EH (cell line): ENCODE measurements at regions not wholly inside any gene's neighbourhood (a gene's known extent, or its start where the extent isn't known, plus 50 kb on each side); places are given as distances from the start of the nearest gene placed in this dataset.
A peak's percentile ranks its signal among the peaks of the same experiment; 100 is the strongest.
"Not testable (repeated sequence)": the region's sequence is repeated elsewhere in the genome, so short reads cannot be mapped to it uniquely, and the experiment has no call there.

Source experiments
- DNase-seq: peaks from one replicate; pipeline ENCODE4 v3.0.0-alpha.2; 2015; ENCODE audit warnings: low read depth

DNA sequence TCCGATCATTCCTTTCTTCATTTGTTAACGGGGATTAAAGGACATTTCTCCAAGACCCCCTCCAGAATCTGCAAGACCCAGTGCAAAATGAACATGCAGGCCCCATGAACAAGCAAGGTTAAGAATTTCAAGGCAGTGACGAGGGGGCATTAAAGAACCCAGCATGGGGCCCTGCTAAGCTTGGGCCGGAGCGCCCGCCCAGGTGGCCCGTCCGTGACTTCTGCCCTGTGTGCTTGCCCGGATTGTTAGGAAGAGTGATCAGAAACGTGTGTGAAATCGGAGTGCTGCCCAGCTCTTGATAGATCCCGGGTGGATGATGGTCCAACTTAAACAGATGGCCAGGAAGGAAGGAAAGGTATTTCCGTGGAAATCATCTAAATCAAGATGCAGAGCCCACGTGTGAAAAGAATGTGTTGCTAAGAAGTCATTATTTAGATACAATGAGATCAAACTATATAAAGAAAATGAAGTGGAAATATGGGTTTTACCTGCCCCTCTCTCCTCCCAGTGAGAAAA is 213.6 kb downstream of the KLF6 start:
- DNase-seq, result no peak

DNA sequence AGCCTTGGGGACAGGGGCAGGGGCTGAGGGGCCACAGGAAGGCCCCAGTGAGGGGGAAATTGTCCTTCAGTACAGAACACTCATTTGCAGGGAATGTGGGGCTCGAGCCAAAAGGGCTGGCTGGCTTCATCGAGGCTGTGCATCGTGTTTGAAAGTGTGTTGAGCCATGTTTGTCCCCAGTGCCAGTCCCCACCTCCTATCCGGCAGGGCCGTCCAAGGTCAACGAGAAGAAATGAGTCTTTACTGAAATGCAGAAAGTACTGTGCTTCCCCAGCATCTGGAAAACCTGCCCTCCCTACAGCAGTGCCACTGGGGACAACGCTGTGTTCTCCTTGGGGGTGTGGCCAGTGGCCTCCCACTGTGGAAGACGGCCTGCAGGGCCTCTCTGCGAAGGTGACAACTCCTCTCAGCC is 214.1 kb downstream of the KLF6 start:
- peak; percentile 34 for DNase-seq

DNA sequence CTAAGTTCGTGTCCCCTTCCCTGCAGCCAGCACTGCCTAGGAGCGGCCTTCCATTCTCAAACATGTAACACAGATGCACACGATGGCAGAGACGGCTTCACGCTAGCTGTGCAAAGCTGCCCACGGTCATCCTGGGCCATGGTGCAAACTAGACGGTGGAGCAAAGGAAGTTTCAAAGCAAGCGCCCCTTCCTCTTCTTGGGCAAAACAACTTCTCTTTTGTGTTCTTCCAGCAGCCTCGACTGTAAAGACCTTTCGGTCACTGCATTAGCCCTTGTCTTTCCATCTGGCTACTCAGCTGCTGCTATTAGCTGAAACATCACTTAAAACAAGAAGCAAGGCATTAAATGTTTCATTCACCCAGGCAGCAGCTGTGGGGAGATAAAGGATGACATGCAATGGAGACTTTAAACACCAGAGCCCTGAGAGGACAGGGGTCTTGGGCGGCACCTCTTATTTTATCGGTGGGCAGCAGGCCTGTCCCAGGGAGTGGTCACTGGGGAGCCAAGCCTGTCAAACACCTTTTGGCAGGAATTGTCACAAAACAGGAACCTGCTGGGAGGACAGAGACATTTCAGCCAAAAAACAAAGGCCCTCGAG is 214.8 kb downstream of the KLF6 start:
- DNase-seq, result no peak

DNA sequence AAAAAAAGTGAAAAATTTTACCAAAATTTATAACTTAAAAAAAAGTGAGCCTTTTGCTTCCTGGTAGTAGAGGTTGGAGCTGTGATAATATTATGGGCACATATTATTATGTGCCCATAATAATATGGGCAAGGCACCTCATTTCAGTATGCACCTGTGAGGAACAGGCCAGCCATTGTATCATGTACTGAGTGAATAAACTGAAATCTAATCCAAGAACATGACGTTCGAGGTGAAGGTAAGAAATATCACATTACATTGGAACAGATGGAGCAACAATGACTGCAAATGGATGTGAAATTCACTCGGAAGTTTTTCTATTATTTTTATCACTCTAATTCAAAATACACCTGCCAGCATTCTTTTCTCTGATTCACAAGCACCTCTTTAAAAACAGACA is 216.0 kb downstream of the KLF6 start:
- no peak for DNase-seq

DNA sequence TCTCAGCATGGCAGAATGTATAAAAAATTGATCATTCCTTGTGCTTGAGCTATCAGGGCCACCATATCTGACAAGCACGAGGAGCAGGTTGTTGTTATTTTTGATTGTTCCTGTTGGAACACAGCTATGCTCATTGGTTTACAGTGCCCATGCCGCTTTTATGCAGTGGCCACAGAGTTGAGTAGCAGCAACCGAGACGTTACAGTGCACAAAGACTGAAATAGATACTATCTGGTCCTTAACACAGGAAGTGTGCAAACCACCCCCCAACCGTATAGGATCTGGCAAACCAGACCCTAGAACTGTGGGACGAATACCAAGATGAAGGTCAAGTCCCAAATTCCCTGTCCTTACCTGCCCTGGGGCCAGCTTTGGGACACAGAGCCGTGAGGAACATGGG is 216.6 kb downstream of the KLF6 start:
- no peak for DNase-seq

DNA sequence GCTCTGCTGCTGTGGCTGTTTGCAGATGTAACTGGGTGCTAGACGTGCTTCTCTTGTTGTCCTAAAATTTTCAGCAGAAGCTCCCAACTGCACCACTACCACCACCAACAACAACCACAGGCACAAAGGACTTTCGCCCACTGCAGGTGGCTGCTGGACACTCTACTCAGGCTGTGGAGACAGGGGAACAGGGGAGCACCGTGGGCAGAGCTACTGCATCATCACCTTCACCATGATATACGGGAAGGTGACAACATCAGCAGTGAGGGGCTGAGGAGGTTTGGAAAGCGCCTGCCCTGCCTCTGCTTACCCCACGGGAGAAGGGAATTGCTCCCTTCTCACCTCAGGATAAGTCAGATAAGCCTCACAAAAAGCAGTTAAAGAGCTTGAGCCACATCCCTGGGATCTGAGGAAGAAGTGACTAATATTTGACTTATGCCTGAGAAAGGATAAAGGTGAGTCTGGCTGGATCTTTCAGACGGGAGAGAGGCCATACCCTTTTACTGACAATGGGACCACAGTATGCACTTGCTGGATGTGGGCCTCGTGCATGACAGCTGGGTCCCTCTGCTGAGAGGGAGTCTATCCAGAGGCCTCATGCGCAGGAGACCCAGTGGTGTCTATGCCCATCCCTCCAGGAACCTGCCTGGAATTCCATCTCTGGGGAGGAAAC is 217.6 kb downstream of the KLF6 start:
- no peak for DNase-seq

DNA sequence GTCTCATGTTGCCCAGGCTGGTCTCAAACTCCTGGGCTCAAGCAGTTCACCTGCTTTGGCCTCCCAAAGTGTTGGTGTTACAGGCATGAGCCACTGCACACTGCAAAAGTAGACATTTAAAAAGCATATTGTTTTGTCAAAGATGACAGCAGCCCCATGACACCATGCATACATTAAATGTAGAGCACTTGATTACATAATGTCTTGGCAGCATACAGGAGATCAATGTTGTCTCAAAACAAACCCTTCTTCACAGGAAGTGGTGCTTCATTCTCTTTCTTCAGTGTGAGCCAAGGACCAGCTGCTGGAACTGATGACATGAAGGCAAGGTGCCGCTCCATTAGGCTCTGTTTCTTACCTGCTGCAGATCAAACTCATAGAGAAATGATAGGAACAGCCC is 218.4 kb downstream of the KLF6 start:
- no peak for DNase-seq

DNA sequence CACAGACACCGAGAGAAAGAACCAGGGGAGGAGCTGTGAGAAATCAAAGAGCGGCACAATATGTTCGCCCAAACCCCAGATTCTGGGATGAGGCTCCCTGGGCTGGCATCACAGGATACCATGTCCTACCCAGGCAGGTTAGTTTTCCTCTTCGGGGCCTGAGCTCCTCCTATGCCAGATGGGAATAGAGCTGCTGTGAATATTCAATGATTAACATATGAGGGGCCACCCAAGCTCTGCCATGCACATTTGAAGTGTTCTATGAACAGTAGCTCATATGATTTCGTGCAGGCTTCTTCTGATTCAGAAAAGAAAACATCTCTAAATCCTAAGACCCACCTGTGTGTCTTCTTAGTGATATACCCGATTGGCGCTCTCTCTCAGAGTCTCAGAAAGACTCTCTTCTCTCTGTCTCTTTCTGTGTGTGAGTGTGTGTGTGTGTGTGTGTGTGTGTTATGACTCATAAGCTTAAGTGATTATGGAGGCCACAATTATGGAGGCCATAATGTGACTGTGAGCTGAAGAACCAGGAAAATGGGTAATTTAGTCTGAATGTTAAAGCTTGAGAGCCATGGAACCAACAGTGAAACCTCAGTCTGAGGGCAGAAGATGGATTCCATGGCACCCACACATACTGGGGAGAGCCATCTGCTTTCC is 220.5 kb downstream of the KLF6 start:
- DNase-seq, result no peak

DNA sequence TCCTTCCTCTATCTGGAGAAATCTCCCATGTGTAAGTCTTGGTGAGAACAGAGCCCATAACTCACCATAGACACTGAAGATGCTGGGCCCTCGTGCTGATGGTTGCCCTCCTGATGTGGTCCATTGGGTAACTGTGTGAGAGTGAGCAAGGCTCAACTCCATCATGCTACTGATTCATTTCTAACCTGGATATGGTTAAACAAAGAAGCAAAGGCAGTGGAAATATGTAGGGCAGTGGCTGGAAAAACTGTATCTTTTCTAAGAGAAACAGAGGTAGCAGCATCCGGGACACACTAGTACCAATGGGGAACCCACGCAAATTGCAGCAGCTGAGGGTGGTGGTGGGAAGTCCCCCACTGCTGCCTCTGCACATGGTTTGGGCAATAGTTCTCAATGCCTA is 221.7 kb downstream of the KLF6 start:
- no peak for DNase-seq

DNA sequence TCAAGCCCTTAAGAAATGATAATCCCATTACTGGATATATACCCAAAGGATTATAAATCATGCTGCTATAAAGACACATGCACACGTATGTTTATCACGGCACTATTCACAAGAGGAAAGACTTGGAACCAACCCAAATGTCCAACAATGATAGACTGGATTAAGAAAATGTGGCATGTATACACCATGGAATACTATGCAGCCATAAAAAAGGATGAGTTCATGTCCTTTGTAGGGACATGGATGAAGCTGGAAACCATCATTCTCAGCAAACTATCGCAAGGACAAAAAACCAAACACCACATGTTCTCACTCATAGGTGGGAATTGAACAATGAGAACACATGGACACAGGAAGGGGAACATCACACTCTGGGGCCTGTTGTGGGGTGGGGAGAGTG is 224.4 kb downstream of the KLF6 start:
- not testable (repeated sequence) for DNase-seq

DNA sequence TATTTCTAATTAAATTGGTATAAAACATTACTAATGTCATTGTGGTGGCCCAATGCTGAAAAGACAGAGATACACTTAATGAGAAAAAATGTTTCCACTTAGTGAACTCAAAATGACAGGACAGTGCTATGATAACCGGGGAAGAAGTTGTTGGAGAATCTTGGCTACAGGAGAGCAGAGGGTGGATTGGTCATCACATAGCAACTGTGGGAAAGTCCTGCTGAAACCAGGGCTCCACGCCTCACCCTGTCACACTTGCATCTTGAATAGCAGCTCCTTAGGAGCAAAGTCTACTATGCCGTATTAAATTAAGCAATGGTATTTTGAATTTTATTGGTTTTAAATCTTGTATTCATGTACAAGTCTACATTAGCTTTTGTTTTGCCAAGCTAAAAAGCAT is 225.5 kb downstream of the KLF6 start:
- peak; percentile 32 for DNase-seq

DNA sequence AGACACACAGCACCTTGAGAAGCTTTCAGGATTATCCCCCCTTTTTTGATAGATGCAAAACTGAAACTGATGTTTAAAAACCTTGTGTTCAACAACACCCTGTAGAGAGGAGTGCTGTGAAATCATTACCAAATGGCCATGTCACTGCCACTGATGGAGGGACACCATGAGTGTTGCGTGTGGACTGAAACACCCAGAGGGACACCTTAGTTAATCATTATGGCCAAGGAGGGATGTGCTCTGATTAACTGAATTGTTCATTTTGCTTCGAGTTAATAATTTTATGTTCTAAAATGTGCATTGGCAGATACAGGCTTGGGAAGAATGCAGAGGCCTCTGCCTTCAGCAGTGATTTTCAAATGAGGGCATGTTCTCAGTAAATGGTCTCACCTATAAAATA is 226.0 kb downstream of the KLF6 start:
- no peak for DNase-seq

DNA sequence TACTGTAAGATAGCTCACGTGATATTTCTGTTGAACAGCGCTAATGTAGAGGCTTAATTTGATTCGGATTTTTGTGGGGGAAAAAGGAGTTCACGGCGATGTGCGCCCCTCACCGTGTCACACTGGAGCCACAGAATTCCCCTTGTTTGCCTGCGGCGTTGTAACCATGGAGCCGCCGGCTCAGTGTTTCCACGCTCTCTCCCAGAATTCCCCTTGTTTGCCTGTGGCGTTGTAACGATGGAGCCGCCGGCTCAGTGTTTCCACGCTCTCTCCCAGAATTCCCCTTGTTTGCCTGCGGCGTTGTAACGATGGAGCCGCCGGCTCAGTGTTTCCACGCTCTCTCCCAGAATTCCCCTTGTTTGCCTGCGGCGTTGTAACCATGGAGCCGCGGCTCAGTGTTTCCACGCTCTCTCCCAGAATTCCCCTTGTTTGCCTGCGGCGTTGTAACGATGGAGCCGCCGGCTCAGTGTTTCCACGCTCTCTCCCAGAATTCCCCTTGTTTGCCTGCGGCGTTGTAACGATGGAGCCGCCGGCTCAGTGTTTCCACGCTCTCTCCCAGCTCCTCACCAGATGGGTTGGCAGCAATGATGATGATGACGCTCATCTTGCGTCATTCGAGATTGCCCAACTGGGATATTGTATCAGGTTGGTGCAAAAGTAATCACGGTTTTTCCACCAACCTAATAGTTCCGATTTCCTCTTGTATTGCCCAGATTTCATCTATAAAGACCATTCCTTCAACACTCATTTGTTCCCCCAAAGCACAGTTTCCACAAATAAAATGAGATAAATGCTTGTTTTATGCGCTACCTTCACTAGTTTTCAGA is 228.6 kb downstream of the KLF6 start:
- DNase-seq, result peak; percentile 56

DNA sequence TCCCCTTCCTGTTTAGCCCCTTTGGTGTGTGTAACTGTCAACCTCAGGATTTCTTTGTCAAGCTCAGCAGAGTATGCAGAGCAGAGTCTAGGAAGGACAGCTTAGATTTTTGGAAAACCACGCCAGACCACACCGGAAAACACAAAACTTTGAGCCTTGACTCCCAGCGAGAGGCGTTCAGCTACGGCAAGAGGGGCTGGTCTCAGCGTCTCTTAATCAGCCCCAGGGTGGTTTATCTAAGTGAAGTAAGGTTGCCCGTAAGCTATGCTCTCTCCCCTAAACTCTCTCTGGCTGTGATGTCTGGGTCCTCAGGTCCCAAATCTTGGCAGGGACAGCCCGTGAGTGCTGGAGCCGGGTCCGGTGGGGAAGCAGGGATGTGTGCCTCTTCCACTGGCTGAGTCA is 230.9 kb downstream of the KLF6 start:
- no peak for DNase-seq

DNA sequence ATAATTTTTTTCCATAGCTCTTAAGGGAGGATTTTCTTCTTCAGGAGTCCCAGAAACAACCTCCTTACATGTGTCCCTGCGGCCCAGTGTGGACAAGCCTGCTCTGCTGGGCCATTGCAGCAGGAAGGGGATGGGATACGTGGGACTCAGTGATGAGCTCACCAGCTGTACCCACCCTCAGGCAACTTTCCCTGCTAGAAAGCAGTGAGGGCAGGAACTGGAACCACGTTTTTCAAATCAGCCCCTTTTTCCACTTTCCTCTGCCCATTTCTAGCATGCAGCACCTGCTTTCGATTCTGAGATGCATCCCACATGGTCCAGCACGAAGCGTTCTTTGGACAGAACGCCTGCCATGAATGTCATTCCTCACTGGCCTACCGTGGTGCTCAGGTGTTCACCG is 232.7 kb downstream of the KLF6 start:
- no peak for DNase-seq

DNA sequence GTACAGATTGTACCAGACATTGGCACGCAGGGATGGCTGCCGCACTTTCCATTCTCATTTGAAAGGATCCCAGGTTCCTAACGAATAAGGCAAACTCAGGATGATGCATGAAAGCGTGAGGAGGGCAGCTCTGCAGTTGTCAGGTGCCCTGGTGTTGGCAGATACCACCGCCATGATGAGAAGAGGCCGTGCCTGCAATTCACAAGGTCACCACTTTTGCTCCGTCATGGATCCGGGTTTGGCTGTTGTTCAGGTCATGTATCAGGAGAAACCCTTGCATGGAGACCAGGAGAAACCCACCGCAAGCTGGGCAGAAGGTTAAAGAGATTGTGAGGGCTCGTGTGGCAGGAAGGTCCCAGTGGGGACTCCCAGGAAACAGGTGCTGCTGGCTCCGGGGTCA is 233.2 kb downstream of the KLF6 start:
- DNase-seq, result no peak

DNA sequence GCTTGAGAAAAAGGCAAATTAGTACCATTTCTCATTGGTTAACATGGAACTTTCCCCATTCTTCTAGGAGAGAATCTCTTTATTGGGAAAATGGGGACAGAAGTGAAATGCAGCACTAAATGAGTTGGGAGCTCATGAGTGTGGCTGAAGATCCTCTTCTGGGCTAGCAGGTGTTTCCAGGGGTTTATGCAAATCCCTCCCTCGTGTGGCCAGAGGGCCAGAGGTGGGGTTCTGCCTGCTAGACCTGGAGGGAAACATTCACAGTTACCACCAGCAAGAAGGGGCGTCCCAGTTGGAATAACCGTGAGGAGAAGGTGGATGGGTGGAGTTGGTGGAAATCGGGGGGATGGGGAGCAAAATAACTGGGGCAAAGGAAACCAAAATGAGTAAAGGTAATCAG is 235.9 kb downstream of the KLF6 start:
- DNase-seq, result no peak

DNA sequence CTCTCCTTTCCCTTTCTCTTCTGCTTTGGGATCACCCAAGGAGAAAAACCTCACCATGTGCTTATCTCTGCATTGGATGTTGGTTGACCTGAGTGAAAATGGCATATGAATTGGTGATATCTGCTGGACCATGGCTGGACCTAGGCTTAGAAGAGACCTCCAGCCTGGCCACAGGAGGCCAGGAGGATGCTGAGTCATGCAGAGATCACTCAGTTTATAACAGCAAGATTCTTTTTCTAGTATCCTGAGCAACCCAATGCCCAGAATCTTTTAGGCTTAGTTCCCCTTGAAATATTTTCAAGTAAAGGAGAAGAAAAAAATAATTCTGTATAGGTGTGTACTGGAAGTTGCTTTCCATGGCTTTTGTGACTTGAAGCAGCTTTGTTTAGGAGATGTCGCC is 236.3 kb downstream of the KLF6 start:
- peak; percentile 67 for DNase-seq

DNA sequence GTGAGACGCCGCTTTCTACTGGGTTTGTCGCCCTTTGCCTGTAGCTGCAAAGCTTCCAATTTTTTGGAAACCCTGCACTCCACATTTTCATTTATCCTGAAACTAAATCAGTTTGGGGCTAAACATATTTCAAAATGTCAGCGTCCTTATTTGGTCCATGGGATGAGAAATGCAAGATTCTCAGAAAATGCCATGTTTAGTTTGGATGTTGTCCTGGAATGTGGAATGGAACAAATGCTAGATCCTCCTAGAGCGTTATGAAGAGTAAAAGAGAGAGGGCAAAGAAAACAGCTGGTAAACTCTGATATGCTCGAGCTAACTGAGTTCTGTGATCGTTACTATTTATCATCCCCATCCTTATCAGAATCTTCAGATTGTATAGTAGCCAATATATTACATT is 236.9 kb downstream of the KLF6 start:
- peak; percentile 81 for DNase-seq

DNA sequence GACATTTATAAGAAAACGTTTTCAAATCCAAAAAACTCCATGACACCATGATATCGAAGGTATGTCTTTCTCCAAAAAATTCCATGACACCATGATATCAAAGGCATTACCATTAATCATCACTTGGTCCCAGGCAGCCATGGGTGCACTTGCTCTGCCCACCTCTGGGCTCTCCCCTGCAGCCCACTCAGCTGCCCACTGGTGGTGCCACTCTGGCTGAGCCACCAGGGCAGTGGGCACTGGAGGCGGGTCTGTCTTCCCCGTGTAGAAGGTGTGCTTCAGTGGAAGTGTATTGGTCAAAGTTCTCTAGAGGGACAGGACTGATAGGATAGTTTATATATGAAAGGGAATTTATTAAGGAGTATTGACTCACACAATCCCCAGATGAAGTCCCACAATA is 240.4 kb downstream of the KLF6 start:
- no peak for DNase-seq

DNA sequence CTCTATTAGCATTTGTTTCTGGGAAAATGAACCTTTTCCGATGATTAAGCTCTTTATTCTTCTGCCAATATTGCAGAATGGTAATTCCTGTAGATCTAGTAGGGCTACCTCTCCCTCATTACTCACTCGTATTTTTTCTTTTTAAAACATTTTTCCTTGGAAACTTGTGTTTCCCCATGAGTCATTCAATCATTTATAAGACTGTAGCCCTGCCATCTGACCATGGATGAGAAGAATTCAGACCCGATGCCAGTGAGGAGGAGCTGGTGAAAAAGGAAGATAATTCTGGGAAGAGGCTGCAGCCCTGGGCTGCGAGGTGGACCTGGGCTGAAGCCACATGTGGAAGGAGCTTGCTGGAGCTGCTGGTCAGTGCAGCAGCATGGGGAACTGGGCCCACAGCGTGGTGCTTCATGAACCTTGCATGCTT is 242.8 kb downstream of the KLF6 start:
- DNase-seq, result peak; percentile 93

DNA sequence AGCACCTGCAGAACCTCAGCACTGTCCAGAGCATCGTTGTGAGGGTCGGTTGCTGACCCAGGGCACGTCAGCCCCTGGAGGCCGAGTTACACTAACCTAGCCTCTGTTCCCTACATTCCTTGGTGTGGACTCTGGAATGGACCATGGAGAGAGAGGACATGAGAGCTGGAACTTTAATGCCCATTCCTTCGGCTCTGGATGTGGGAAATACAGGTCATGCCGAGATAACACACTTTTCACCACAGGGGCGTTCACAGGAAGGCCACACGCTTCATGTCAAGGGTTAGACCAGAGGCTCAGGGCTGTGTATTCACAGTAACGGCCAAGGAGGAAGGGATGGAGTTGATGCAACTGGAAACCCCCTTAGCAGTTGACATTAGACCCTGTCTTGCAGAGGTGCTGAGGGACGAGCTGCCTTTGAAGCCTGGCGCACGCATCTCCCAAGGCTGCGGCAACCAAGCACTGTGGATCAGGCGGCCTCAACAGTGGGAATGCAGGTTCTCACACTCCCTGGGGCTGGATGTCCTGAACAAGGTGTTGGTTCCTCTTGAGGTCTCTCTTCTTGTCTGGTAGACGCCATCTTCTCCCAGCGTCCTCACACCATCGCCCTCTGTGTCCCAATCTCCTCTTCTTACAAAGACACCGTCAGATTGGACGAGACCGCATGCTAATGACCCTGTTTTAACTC is 245.2 kb downstream of the KLF6 start:
- DNase-seq, result no peak
